Stomach (tissue), 4 donors: ENCODE measurements at regions not wholly inside any gene's neighbourhood (a gene's known extent, or its start where the extent isn't known, plus 50 kb on each side); places are given as distances from the start of the nearest gene placed in this dataset.

Source experiments
- EP300 ChIP-seq: sonication (generic); formaldehyde crosslinking; IDR thresholded peaks from one replicate; pipeline ENCODE4 v1.6.1; 2017; ENCODE audit warnings: antibody characterized with exemption
- TF ChIP-seq, protein P1 (sequence below), 7 experiments: fragments of 450-650 bp in 4 of 7; fragments of 200-600 bp in 3 of 7; sonication (generic) in 3 of 7; IDR thresholded peaks; one replicate each; pipeline ENCODE4 v1.5.1; 2016 to 2019; ENCODE audit warnings: antibody characterized with exemption in 7 of 7, control low read depth in 2 of 7, mild to moderate bottlenecking in 1 of 7

DNA sequence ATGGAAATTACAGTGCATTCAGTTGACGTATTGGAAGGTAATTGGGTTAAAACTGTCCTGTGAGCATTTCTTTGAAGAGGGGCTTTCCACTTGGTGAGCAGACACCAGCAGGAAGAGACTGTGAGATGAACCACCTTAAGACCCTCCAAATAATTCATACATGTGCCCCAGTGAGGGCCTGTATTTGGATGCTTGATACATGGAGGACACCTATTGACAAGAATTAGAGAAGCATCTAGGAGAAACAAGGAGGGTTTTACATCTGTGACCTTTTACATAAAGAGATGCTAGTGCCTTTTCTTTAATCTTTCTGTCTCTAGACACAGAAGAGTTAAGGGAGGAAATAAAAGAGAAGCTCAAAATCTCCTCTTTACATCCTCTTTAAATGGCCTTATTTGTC is 1115.3 kb upstream of the IGFBP7 start:
- no peak for TF ChIP-seq EP300
- TF ChIP-seq, protein P1, sequence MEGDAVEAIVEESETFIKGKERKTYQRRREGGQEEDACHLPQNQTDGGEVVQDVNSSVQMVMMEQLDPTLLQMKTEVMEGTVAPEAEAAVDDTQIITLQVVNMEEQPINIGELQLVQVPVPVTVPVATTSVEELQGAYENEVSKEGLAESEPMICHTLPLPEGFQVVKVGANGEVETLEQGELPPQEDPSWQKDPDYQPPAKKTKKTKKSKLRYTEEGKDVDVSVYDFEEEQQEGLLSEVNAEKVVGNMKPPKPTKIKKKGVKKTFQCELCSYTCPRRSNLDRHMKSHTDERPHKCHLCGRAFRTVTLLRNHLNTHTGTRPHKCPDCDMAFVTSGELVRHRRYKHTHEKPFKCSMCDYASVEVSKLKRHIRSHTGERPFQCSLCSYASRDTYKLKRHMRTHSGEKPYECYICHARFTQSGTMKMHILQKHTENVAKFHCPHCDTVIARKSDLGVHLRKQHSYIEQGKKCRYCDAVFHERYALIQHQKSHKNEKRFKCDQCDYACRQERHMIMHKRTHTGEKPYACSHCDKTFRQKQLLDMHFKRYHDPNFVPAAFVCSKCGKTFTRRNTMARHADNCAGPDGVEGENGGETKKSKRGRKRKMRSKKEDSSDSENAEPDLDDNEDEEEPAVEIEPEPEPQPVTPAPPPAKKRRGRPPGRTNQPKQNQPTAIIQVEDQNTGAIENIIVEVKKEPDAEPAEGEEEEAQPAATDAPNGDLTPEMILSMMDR (IDR thresholded peaks at IDR 0.05) = no peak
